ENCODE measurements at regions not wholly inside any gene's neighbourhood (a gene's known extent, or its start where the extent isn't known, plus 50 kb on each side); places are given as distances from the start of the nearest gene placed in this dataset.
A peak's percentile ranks its signal among the peaks of the same experiment; 100 is the strongest.
"Not testable (repeated sequence)": the region's sequence is repeated elsewhere in the genome, so short reads cannot be mapped to it uniquely, and the experiment has no call there.

- H4K91ac ChIP-seq (replicated peaks; ENCODE audit: insufficient read length, low read length); H3K27ac ChIP-seq (ENCODE audit: low read depth, low read length); H4K8ac ChIP-seq (ENCODE audit: extremely low read depth, insufficient read depth, low read length); POLR2A ChIA-PET (ENCODE audit: partially characterized antibody); H3K23ac ChIP-seq (ENCODE audit: insufficient read length); H3K9me3 ChIP-seq (ENCODE audit: insufficient read depth in 2 of 2, low read depth in 1 of 2, low read length in 1 of 2); H3K79me2 ChIP-seq (ENCODE audit: control insufficient read depth in 1 of 2, insufficient read depth in 2 of 2, low read length in 2 of 2); CTCF ChIA-PET (ENCODE audit: partially characterized antibody); H3K9ac ChIP-seq (replicated peaks in 1 of 4; ENCODE audit: extremely low read depth in 1 of 4, low read depth in 3 of 4, low read length in 3 of 4); H3K27me3 ChIP-seq (replicated peaks in 1 of 4; ENCODE audit: control insufficient read depth in 3 of 4, extremely low read depth in 1 of 4, insufficient read depth in 3 of 4, low read length in 3 of 4); H4K5ac ChIP-seq (ENCODE audit: insufficient read length, low read depth, low read length); H3K79me1 ChIP-seq (ENCODE audit: low read depth, low read length); H3K18ac ChIP-seq (ENCODE audit: extremely low read depth, low read length); H2BK15ac ChIP-seq (ENCODE audit: low read length); H3K23me2 ChIP-seq (ENCODE audit: low read depth, low read length); H2BK120ac ChIP-seq (replicated peaks; ENCODE audit: low read depth, low read length); H3K4me1 ChIP-seq (replicated peaks in 1 of 4; ENCODE audit: control insufficient read depth in 3 of 4, insufficient read depth in 4 of 4, low read length in 3 of 4); DNase-seq (ENCODE audit: low read depth in 1 of 2, low spot score in 2 of 2); H3K56ac ChIP-seq (replicated peaks; ENCODE audit: insufficient read length, low read depth, low read length); H2BK5ac ChIP-seq (ENCODE audit: low read depth, low read length); H2BK12ac ChIP-seq (ENCODE audit: low read depth, low read length); H2BK20ac ChIP-seq (ENCODE audit: low read length); H4K20me1 ChIP-seq (replicated peaks in 1 of 2; ENCODE audit: control insufficient read depth in 1 of 2, insufficient read depth in 2 of 2, low read length in 2 of 2); H3K4me3 ChIP-seq (ENCODE audit: extremely low read depth in 1 of 4, insufficient read depth in 2 of 4, low read depth in 3 of 4, low read length in 4 of 4); H2AFZ ChIP-seq (ENCODE audit: low read length); H3K4ac ChIP-seq (replicated peaks; ENCODE audit: insufficient read length, low read depth, low read length); H3K14ac ChIP-seq (ENCODE audit: insufficient read length); H2AK5ac ChIP-seq (ENCODE audit: low read depth, low read length); H3K4me2 ChIP-seq (ENCODE audit: insufficient read depth in 1 of 2, low read depth in 2 of 2, low read length in 2 of 2); H3K36me3 ChIP-seq (ENCODE audit: control insufficient read depth in 2 of 4, insufficient read depth in 4 of 4, low read length in 3 of 4): not testable (repeated sequence)
- WGBS, 2 experiments (ENCODE audit: extremely low coverage in 1 of 2, insufficient coverage in 1 of 2, insufficient read length in 1 of 2, insufficient replicate concordance in 2 of 2, low coverage in 1 of 2, low lambda C conversion rate in 2 of 2, missing lambda C conversion rate in 1 of 2), result 89% methylated on average over 6 of the region's 10 CpGs; no CpG with 5 or more reads in 1 of the 2 experiments
- FAIRE-seq, result peak; percentile 36
Observed at GRCh38 chr2:111527707-111528400, 356.1 kb downstream of the ANAPC1 start.

- H3K56ac ChIP-seq (replicated peaks; ENCODE audit: insufficient read length, low read depth, low read length); H4K91ac ChIP-seq (replicated peaks; ENCODE audit: insufficient read length, low read length); H3K14ac ChIP-seq (ENCODE audit: insufficient read length); DNase-seq (ENCODE audit: low read depth in 1 of 2, low spot score in 2 of 2); H2BK12ac ChIP-seq (ENCODE audit: low read depth, low read length); H3K18ac ChIP-seq (ENCODE audit: extremely low read depth, low read length); H2BK15ac ChIP-seq (ENCODE audit: low read length); H3K4me1 ChIP-seq (replicated peaks in 1 of 4; ENCODE audit: control insufficient read depth in 3 of 4, insufficient read depth in 4 of 4, low read length in 3 of 4); H3K9ac ChIP-seq (replicated peaks in 1 of 4; ENCODE audit: extremely low read depth in 1 of 4, low read depth in 3 of 4, low read length in 3 of 4); H3K9me3 ChIP-seq (ENCODE audit: insufficient read depth in 2 of 2, low read depth in 1 of 2, low read length in 1 of 2); H4K20me1 ChIP-seq (replicated peaks in 1 of 2; ENCODE audit: control insufficient read depth in 1 of 2, insufficient read depth in 2 of 2, low read length in 2 of 2); H2AK5ac ChIP-seq (ENCODE audit: low read depth, low read length); H3K27ac ChIP-seq (ENCODE audit: low read depth, low read length); H3K23me2 ChIP-seq (ENCODE audit: low read depth, low read length); H3K36me3 ChIP-seq (ENCODE audit: control insufficient read depth in 2 of 4, insufficient read depth in 4 of 4, low read length in 3 of 4); CTCF ChIA-PET (ENCODE audit: partially characterized antibody); H3K23ac ChIP-seq (ENCODE audit: insufficient read length); H3K27me3 ChIP-seq (replicated peaks in 1 of 4; ENCODE audit: control insufficient read depth in 3 of 4, extremely low read depth in 1 of 4, insufficient read depth in 3 of 4, low read length in 3 of 4); H3K4ac ChIP-seq (replicated peaks; ENCODE audit: insufficient read length, low read depth, low read length); H3K4me2 ChIP-seq (ENCODE audit: insufficient read depth in 1 of 2, low read depth in 2 of 2, low read length in 2 of 2); H3K79me2 ChIP-seq (ENCODE audit: control insufficient read depth in 1 of 2, insufficient read depth in 2 of 2, low read length in 2 of 2); H2AFZ ChIP-seq (ENCODE audit: low read length); POLR2A ChIA-PET (ENCODE audit: partially characterized antibody); H3K79me1 ChIP-seq (ENCODE audit: low read depth, low read length); H3K4me3 ChIP-seq (ENCODE audit: extremely low read depth in 1 of 4, insufficient read depth in 2 of 4, low read depth in 3 of 4, low read length in 4 of 4); H2BK20ac ChIP-seq (ENCODE audit: low read length); H2BK5ac ChIP-seq (ENCODE audit: low read depth, low read length); H2BK120ac ChIP-seq (replicated peaks; ENCODE audit: low read depth, low read length); H4K5ac ChIP-seq (ENCODE audit: insufficient read length, low read depth, low read length); H4K8ac ChIP-seq (ENCODE audit: extremely low read depth, insufficient read depth, low read length); FAIRE-seq: not testable (repeated sequence)
- WGBS, 2 experiments (ENCODE audit: extremely low coverage in 1 of 2, insufficient coverage in 1 of 2, insufficient read length in 1 of 2, insufficient replicate concordance in 2 of 2, low coverage in 1 of 2, low lambda C conversion rate in 2 of 2, missing lambda C conversion rate in 1 of 2), result 80% methylated on average over 3 of the region's 4 CpGs; no CpG with 5 or more reads in 1 of the 2 experiments
Observed at GRCh38 chr2:111529022-111529421, 355.0 kb downstream of the ANAPC1 start.

Data from H1 (cell line).